GM06990 (cell line): ENCODE measurements at regions not wholly inside any gene's neighbourhood (a gene's known extent, or its start where the extent isn't known, plus 50 kb on each side); places are given as distances from the start of the nearest gene placed in this dataset.

Experiments
- DNase-seq: peaks from one replicate; pipeline ENCODE4 v3.0.0-alpha.2; 2011; ENCODE audit not compliant: insufficient read length; ENCODE audit errors: extremely low read depth
- H3K27me3 ChIP-seq: replicated peaks from 2 replicates; pipeline ENCODE4 v1.6.0; 2011; ENCODE audit warnings: low read length; ENCODE audit not compliant: control insufficient read depth, insufficient read depth
- H3K36me3 ChIP-seq: 2 replicates; pipeline ENCODE4 v1.5.1; 2011; ENCODE audit warnings: low read length; ENCODE audit not compliant: control insufficient read depth, insufficient read depth
- H3K4me3 ChIP-seq: replicated peaks from 2 replicates; pipeline ENCODE4 v1.5.1; 2011; ENCODE audit warnings: low read depth, mild to moderate bottlenecking, control low read depth, low read length
- CTCF ChIP-seq: IDR thresholded peaks from 2 replicates; pipeline ENCODE4 v1.5.1; 2011; ENCODE audit warnings: low read length, control low read depth, mild to moderate bottlenecking, inconsistent platforms; ENCODE audit not compliant: insufficient read depth, poor library complexity, severe bottlenecking

- no peak for TF ChIP-seq CTCF
- no peak for DNase-seq
- H3K27me3 ChIP-seq: no peaks in the 10 kb centered on the region
Observed at GRCh38 chr2:221034973-221035372, 537.1 kb downstream of the EPHA4 start.

GRCh38 chr2:221042926-221043325, 529.2 kb downstream of the EPHA4 start:
- no peak for TF ChIP-seq CTCF
- Histone ChIP-seq H3K27me3 (no peaks in the 10 kb centered on the region), H3K36me3 (no peaks in the 10 kb centered on the region), H3K4me3 (no peak overlapping the region)
- no peak for DNase-seq

More at GRCh38 chr2:221034973-221035372, 537.1 kb downstream of the EPHA4 start:
- H3K4me3 ChIP-seq: no peak overlapping the region
- H3K36me3 ChIP-seq: no peaks in the 10 kb centered on the region

GRCh38 chr2:221044781-221045180, 527.3 kb downstream of the EPHA4 start:
- no peaks in the 10 kb centered on the region for H3K36me3 ChIP-seq
- no peak overlapping the region for H3K4me3 ChIP-seq

GRCh38 chr2:221050020-221050795, 521.9 kb downstream of the EPHA4 start:
- Histone ChIP-seq H3K27me3 (no peaks in the 10 kb centered on the region), H3K36me3 (no peaks in the 10 kb centered on the region), H3K4me3 (no peak overlapping the region)
- no peak for TF ChIP-seq CTCF
- DNase-seq: peak; percentile 8

More at GRCh38 chr2:221044781-221045180, 527.3 kb downstream of the EPHA4 start:
- TF ChIP-seq CTCF: no peak
- no peaks in the 10 kb centered on the region for H3K27me3 ChIP-seq
- no peak for DNase-seq

GRCh38 chr2:221051162-221051561, 520.9 kb downstream of the EPHA4 start:
- no peak for TF ChIP-seq CTCF
- Histone ChIP-seq H3K36me3 (no peaks in the 10 kb centered on the region), H3K4me3 (no peak overlapping the region), H3K27me3 (no peaks in the 10 kb centered on the region)
- DNase-seq: no peak

GRCh38 chr2:221060376-221060775, 511.7 kb downstream of the EPHA4 start:
- no peak for DNase-seq
- TF ChIP-seq CTCF: no peak

More at GRCh38 chr2:221060376-221060775, 511.7 kb downstream of the EPHA4 start:
- H3K36me3 ChIP-seq: no peaks in the 10 kb centered on the region
- no peak overlapping the region for H3K4me3 ChIP-seq
- no peaks in the 10 kb centered on the region; the same call in 1 of the 2 replicates for H3K27me3 ChIP-seq
